ENCODE measurements at regions not wholly inside any gene's neighbourhood (a gene's known extent, or its start where the extent isn't known, plus 50 kb on each side); places are given as distances from the start of the nearest gene placed in this dataset.

GRCh38 chr3:14282001-14282705 is 103.5 kb downstream of the LSM3 start:
- WGBS, 2 experiments (ENCODE audit: insufficient coverage in 1 of 2, insufficient read length in 1 of 2), result 90 to 93% methylated on average over 11 to 12 of the region's 12 CpGs
- no peaks in the 10 kb centered on the region for H3K9me3 Mint-ChIP-seq
- no peak for DNase-seq
- TF ChIP-seq, protein P1, sequence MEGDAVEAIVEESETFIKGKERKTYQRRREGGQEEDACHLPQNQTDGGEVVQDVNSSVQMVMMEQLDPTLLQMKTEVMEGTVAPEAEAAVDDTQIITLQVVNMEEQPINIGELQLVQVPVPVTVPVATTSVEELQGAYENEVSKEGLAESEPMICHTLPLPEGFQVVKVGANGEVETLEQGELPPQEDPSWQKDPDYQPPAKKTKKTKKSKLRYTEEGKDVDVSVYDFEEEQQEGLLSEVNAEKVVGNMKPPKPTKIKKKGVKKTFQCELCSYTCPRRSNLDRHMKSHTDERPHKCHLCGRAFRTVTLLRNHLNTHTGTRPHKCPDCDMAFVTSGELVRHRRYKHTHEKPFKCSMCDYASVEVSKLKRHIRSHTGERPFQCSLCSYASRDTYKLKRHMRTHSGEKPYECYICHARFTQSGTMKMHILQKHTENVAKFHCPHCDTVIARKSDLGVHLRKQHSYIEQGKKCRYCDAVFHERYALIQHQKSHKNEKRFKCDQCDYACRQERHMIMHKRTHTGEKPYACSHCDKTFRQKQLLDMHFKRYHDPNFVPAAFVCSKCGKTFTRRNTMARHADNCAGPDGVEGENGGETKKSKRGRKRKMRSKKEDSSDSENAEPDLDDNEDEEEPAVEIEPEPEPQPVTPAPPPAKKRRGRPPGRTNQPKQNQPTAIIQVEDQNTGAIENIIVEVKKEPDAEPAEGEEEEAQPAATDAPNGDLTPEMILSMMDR (conservative IDR thresholded peaks at IDR 0.05), result no peak
- H3K4me1 ChIP-seq (ENCODE audit: control insufficient read depth, insufficient read depth, low read length), result no peaks in the 10 kb centered on the region
- no peaks in the 10 kb centered on the region for H3K9me3 ChIP-seq (ENCODE audit: control insufficient read depth, low read length)
- no peak overlapping the region for H3K4me3 Mint-ChIP-seq
- no peaks in the 10 kb centered on the region for H3K36me3 Mint-ChIP-seq (ENCODE audit: low read depth)
- H3K9ac ChIP-seq (ENCODE audit: extremely low read depth, low read length, poor library complexity, severe bottlenecking), result no peak overlapping the region
- H3K27ac Mint-ChIP-seq, result no peak overlapping the region
- no peak overlapping the region for H3K27ac ChIP-seq (ENCODE audit: low read depth, low read length)
- peaks cover 13% of the 10 kb centered on the region for H3K4me1 Mint-ChIP-seq
- peaks cover 13% of the 10 kb centered on the region for H3K27me3 Mint-ChIP-seq (ENCODE audit: insufficient read depth)
- H3K36me3 ChIP-seq (ENCODE audit: control insufficient read depth, insufficient read depth, low read length), result no peaks in the 10 kb centered on the region
- no peaks in the 10 kb centered on the region for H3K27me3 ChIP-seq (ENCODE audit: control insufficient read depth, insufficient read depth, low read length, poor library complexity, severe bottlenecking)
- no peak overlapping the region for H3K4me3 ChIP-seq (ENCODE audit: low read length)

DNA sequence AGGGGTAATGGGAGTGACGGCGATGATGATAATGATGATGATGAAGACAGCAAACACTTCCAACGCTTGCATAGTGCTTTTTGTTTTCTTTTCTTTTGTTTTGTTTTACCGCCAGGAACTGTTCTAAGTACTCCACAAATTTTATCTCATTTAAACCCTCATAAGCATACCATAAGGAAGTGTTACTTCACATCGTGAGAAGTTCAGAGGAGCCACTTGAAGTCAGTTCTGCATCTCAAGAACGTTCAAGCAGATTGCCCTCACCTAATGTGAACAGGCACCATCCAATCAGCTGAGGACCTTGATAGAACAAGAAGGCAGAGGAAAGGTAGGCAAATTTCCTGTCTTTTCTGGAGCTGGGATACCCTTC is 104.1 kb downstream of the LSM3 start:
- Histone ChIP-seq H3K4me3 (ENCODE audit: low read length) (no peak overlapping the region), H3K36me3 (ENCODE audit: control insufficient read depth, insufficient read depth, low read length) (no peaks in the 10 kb centered on the region), H3K9ac (ENCODE audit: extremely low read depth, low read length, poor library complexity, severe bottlenecking) (no peak overlapping the region), H3K9me3 (ENCODE audit: control insufficient read depth, low read length) (no peaks in the 10 kb centered on the region), H3K4me1 (ENCODE audit: control insufficient read depth, insufficient read depth, low read length) (no peaks in the 10 kb centered on the region), H3K27ac (ENCODE audit: low read depth, low read length) (no peak overlapping the region), H3K27me3 (ENCODE audit: control insufficient read depth, insufficient read depth, low read length, poor library complexity, severe bottlenecking) (no peaks in the 10 kb centered on the region)
- Mint-ChIP-seq H3K27ac (no peak overlapping the region), H3K4me1 (peaks cover 13% of the 10 kb centered on the region), H3K36me3 (ENCODE audit: low read depth) (no peaks in the 10 kb centered on the region), H3K9me3 (no peaks in the 10 kb centered on the region), H3K4me3 (no peak overlapping the region), H3K27me3 (ENCODE audit: insufficient read depth) (peaks cover 8% of the 10 kb centered on the region)
- TF ChIP-seq, protein P1 (conservative IDR thresholded peaks at IDR 0.05), result no peak
- DNase-seq, result no peak
- WGBS, 2 experiments (ENCODE audit: insufficient coverage in 1 of 2, insufficient read length in 1 of 2), result 94 to 98% methylated on average over 6 of the region's 6 CpGs

DNA sequence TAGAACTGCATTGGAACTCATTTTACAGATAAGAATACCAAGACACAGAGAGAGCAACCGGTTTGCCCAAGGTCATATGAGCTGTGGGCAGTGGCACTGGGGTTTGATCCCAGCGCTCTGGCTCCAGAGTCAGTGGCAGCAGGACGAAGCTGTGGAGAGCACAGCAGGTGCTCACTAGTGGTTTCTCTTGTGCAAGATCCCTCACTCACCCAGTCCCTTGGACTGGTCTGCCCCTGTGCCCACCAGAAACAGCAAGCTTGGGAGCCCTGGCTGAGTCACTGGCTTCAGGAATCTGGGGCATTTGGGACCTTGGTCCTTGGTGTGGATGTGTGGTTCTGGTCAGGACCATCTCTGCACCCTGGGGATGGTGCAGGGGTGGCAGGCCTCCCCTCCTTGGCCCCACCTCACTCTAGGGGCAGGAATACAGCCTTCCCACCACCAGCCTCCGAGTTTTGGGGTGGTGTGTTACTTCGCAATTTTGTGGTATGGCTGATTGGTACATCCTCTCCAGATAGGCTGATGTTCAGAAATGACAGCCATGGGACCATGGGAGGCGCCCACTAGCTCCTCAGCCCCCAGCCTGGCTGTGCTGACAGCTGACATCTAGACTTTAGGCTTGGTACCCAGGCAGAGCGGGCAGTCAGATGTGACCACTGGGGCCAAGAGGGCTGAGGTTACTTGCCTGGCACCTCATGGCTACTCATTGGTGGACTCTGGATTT is 104.6 kb downstream of the LSM3 start:
- H3K36me3 Mint-ChIP-seq (ENCODE audit: low read depth), result no peaks in the 10 kb centered on the region
- Histone ChIP-seq H3K27ac (ENCODE audit: low read depth, low read length) (no peak overlapping the region), H3K4me1 (ENCODE audit: control insufficient read depth, insufficient read depth, low read length) (no peaks in the 10 kb centered on the region), H3K9me3 (ENCODE audit: control insufficient read depth, low read length) (no peaks in the 10 kb centered on the region), H3K36me3 (ENCODE audit: control insufficient read depth, insufficient read depth, low read length) (no peaks in the 10 kb centered on the region), H3K27me3 (ENCODE audit: control insufficient read depth, insufficient read depth, low read length, poor library complexity, severe bottlenecking) (no peaks in the 10 kb centered on the region), H3K4me3 (ENCODE audit: low read length) (no peak overlapping the region), H3K9ac (ENCODE audit: extremely low read depth, low read length, poor library complexity, severe bottlenecking) (no peak overlapping the region)
- peaks cover 13% of the 10 kb centered on the region for H3K4me1 Mint-ChIP-seq
- TF ChIP-seq, protein P1 (conservative IDR thresholded peaks at IDR 0.05), result no peak
- WGBS, 2 experiments (ENCODE audit: insufficient coverage in 1 of 2, insufficient read length in 1 of 2), result 91% methylated on average over 4 to 7 of the region's 7 CpGs
- DNase-seq, result no peak
- H3K9me3 Mint-ChIP-seq, result no peaks in the 10 kb centered on the region
- no peak overlapping the region for H3K27ac Mint-ChIP-seq
- H3K27me3 Mint-ChIP-seq (ENCODE audit: insufficient read depth), result peaks cover 8% of the 10 kb centered on the region
- H3K4me3 Mint-ChIP-seq, result no peak overlapping the region
